Type B pancreatic cell (in vitro differentiated cells): ENCODE measurements at regions not wholly inside any gene's neighbourhood (a gene's known extent, or its start where the extent isn't known, plus 50 kb on each side); places are given as distances from the start of the nearest gene placed in this dataset.

Experiments used
- DNase-seq: peaks from one replicate; pipeline ENCODE4 v3.0.0; 2021; ENCODE audit warnings: mixed read lengths; ENCODE audit not compliant: unreplicated experiment; ENCODE audit errors: extremely low spot score
- H3K27ac Mint-ChIP-seq: 2 replicates; pipeline ENCODE4 v1.8.0; 2021; ENCODE audit warnings: mild to moderate bottlenecking, mixed read lengths
- H3K27me3 Mint-ChIP-seq: 2 replicates; pipeline ENCODE4 v1.8.0; 2021; ENCODE audit warnings: mixed read lengths
- H3K36me3 Mint-ChIP-seq: 2 replicates; pipeline ENCODE4 v1.8.0; 2021; ENCODE audit warnings: mixed read lengths
- H3K4me1 Mint-ChIP-seq: one replicate; pipeline ENCODE4 v1.8.0; 2021; ENCODE audit warnings: mixed read lengths; ENCODE audit not compliant: unreplicated experiment
- H3K4me3 Mint-ChIP-seq: 2 replicates; pipeline ENCODE4 v1.8.0; 2021; ENCODE audit warnings: mild to moderate bottlenecking, mixed read lengths
- H3K9me3 Mint-ChIP-seq: 2 replicates; pipeline ENCODE4 v1.8.0; 2021; ENCODE audit warnings: mixed read lengths
- TF ChIP-seq, protein P1 (sequence below): fragments of 200-600 bp; sonication (generic); conservative IDR thresholded peaks from 2 replicates; pipeline ENCODE4 v1.5.0; 2021; ENCODE audit warnings: antibody characterized with exemption, mild to moderate bottlenecking

DNA sequence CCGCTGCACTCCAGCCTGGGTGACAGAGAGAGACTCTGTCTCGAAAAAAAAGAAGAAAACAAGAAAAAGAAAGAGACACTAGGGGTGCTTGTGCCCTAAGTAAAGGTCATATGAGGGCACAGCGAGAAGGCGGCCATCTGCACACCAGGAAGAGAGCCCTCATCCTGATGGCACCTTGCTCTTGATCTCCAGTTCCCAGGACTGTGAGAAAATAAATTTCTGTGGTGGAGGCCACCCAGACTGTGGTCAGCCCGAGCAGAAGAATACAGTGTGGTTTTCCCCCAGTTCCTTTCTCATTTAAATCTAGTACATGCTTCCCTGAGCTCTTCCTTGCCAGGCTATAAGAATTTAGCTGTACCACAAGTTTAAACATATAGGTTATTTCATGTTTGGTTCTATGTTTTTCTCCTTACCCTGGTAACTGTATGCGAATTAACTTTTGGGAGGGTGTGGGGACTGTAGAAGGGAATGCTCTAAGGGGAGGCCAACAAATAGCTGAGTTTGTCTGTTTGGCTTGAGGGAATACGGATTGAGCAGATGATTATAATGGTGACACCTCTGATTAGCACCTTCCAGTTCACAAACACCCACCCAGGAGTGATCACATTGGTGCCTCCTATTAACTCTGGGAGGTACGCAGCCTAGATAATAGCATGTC is 119.6 kb upstream of the ERRFI1 start:
- DNase-seq, result no peak
- no peaks in the 10 kb centered on the region for H3K36me3 Mint-ChIP-seq
- H3K27me3 Mint-ChIP-seq, result no peaks in the 10 kb centered on the region
- H3K4me3 Mint-ChIP-seq, result no peak overlapping the region
- H3K4me1 Mint-ChIP-seq, result peaks cover 33% of the 10 kb centered on the region
- TF ChIP-seq, protein P1, sequence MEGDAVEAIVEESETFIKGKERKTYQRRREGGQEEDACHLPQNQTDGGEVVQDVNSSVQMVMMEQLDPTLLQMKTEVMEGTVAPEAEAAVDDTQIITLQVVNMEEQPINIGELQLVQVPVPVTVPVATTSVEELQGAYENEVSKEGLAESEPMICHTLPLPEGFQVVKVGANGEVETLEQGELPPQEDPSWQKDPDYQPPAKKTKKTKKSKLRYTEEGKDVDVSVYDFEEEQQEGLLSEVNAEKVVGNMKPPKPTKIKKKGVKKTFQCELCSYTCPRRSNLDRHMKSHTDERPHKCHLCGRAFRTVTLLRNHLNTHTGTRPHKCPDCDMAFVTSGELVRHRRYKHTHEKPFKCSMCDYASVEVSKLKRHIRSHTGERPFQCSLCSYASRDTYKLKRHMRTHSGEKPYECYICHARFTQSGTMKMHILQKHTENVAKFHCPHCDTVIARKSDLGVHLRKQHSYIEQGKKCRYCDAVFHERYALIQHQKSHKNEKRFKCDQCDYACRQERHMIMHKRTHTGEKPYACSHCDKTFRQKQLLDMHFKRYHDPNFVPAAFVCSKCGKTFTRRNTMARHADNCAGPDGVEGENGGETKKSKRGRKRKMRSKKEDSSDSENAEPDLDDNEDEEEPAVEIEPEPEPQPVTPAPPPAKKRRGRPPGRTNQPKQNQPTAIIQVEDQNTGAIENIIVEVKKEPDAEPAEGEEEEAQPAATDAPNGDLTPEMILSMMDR, result no peak
- H3K9me3 Mint-ChIP-seq, result no peaks in the 10 kb centered on the region
- H3K27ac Mint-ChIP-seq, result peak overlapping the region; percentile 2

DNA sequence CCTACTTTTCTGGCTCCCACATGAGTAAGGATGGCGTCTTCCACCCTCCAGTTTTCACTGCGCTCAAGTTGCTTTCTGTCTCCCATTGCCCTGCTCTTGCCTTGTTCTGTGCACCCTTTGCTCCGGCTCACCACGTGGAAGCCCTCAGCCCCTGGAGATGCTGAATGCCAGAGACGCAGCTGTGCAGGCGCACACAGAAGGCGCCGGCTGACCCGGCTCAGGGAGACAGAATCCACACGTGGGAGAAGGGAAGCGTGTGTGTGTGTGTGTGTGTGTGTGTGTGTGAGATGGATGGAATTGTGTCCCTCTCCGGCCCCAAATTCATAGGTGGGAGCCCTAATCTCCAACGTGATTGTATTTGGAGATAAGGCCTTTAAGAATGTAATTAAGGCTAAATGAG is 118.2 kb upstream of the ERRFI1 start:
- Mint-ChIP-seq H3K4me3 (peak overlapping the region; percentile 19), H3K27me3 (no peaks in the 10 kb centered on the region), H3K4me1 (peaks cover 33% of the 10 kb centered on the region), H3K27ac (peak overlapping the region; percentile 48), H3K36me3 (no peaks in the 10 kb centered on the region), H3K9me3 (no peaks in the 10 kb centered on the region)
- no peak for DNase-seq
- TF ChIP-seq, protein P1, result no peak

DNA sequence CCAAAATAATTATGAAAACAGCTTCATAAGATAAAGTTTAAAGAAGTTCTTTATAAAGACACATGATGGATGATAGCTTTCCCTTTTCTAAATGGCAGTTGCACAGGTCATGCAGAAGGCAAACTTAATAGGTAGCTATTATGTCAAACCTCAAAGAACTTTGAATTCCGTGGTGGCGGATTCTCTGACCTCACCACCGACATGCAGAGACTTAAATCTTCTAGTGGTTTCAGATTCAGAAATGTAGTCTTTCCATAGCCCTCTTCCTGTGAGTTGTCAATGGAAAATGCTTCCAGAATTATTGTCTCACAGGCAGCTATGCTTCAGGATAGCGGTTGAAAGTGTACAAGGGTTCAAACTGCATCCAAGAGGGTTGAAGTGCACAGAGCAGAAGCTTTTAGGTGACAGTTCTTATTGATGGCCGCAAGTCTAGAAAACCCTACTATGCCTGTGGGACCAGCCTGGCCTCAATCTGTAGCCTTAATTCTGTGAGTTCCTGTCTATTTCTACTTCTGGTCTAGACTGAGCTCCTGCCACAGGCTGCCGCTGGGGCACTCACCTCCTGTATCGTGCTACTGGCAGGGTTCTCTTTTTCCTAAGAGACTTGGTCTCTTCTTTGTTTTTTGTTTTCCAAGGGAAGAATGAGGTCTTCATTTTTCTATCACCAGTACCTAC is 117.0 kb upstream of the ERRFI1 start:
- Mint-ChIP-seq H3K36me3 (no peaks in the 10 kb centered on the region), H3K4me1 (peaks cover 35% of the 10 kb centered on the region), H3K27me3 (no peaks in the 10 kb centered on the region), H3K9me3 (no peaks in the 10 kb centered on the region), H3K27ac (peak overlapping the region; percentile 81), H3K4me3 (peak overlapping the region; percentile 76)
- no peak for DNase-seq
- TF ChIP-seq, protein P1, result no peak

DNA sequence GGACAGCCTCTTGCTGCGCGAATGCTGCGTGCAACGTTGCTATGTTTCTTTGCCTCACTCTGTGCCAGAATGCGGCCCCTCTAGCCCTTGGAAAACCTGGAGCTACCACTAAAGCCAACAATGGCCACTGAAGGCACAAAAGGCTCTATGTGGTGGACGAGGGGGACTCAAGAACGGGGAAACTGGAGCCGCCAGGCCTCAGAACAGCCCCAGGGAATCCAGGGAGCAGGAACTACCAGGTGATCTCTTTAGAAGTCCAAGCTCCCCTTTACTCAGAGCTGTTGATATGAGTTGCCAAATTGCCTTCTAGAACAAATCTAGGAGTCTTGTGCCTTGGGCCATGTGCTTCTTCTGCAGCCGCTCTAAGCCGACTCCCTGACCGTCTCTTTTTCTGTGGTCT is 113.8 kb upstream of the ERRFI1 start:
- Mint-ChIP-seq H3K4me1 (peaks cover 32% of the 10 kb centered on the region), H3K9me3 (no peaks in the 10 kb centered on the region), H3K27me3 (no peaks in the 10 kb centered on the region), H3K36me3 (no peaks in the 10 kb centered on the region), H3K4me3 (no peak overlapping the region), H3K27ac (no peak overlapping the region)
- TF ChIP-seq, protein P1, result no peak
- no peak for DNase-seq

DNA sequence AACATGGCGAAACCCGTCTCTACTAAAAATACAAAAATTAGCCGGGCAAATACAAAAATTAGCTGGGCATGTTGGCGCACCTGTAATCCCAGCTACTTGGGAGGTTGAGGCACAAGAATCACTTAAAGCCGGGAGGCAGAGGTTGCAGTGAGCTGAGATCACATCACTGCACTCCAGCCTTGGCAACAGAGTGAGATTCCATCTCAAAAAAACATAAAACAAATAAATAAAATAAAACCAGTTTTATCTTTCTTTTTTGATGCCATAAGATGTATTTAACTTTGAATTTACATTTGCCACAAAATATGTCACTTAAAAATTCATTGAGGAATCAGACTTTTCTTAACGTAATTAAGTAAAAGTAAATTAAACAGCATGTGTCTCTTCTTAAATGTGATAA is 113.3 kb upstream of the ERRFI1 start:
- Mint-ChIP-seq H3K27me3 (no peaks in the 10 kb centered on the region), H3K36me3 (no peaks in the 10 kb centered on the region), H3K4me1 (peaks cover 36% of the 10 kb centered on the region), H3K27ac (no peak overlapping the region), H3K4me3 (no peak overlapping the region), H3K9me3 (no peaks in the 10 kb centered on the region)
- TF ChIP-seq, protein P1, result no peak
- DNase-seq, result no peak
